ENCODE measurements at regions not wholly inside any gene's neighbourhood (a gene's known extent, or its start where the extent isn't known, plus 50 kb on each side); places are given as distances from the start of the nearest gene placed in this dataset.

- TF ChIP-seq CTCF (IDR thresholded peaks at IDR 0.05; ENCODE audit: low read depth, low read length) (no peak), MAX (IDR thresholded peaks at IDR 0.05; ENCODE audit: low read depth, low read length) (no peak), POLR2A (IDR thresholded peaks at IDR 0.05; ENCODE audit: extremely low read depth, insufficient read length) (no peak), MYC (IDR thresholded peaks at IDR 0.05; ENCODE audit: low read depth, low read length) (no peak)
These were observed 267.2 kb downstream of the ZEB2 start for GRCh38 chr2:144252694-144253093.
